GM23338 (cell line): ENCODE measurements at regions not wholly inside any gene's neighbourhood (a gene's known extent, or its start where the extent isn't known, plus 50 kb on each side); places are given as distances from the start of the nearest gene placed in this dataset.

Source experiments
- ATAC-seq: fragments of 200-7000 bp; cut with Tn5 transposase; 3 replicates; pipeline ENCODE4 v1.9.1; 2020
- DNase-seq: peaks from one replicate; pipeline ENCODE4 v3.0.0-alpha.2; 2015; ENCODE audit warnings: low spot score
- H2AFZ ChIP-seq: fragments of 200-600 bp; sonication (generic); 2 replicates; pipeline ENCODE4 v1.8.0; 2016; ENCODE audit warnings: antibody characterized with exemption, mild to moderate bottlenecking, moderate library complexity
- H3F3A ChIP-seq: fragments of 200-600 bp; sonication (generic); replicated peaks from 2 replicates; pipeline ENCODE4 v1.8.0; 2017; ENCODE audit warnings: antibody characterized with exemption, mixed run types, low read depth
- H3K27ac ChIP-seq: fragments of 200-600 bp; sonication (generic); 2 replicates; pipeline ENCODE4 v1.6.1; 2016; ENCODE audit warnings: low read depth
- H3K27me3 ChIP-seq: fragments of 200-600 bp; sonication (generic); 2 replicates; pipeline ENCODE4 v1.8.0; 2016; ENCODE audit warnings: mild to moderate bottlenecking, mixed run types, moderate library complexity; ENCODE audit not compliant: insufficient read depth
- H3K36me3 ChIP-seq: fragments of 200-600 bp; sonication (generic); 2 replicates; pipeline ENCODE4 v1.8.0; 2016; ENCODE audit warnings: mild to moderate bottlenecking; ENCODE audit not compliant: insufficient read depth
- H3K4me1 ChIP-seq: fragments of 200-600 bp; sonication (generic); 2 replicates; pipeline ENCODE4 v1.8.0; 2016; ENCODE audit warnings: mild to moderate bottlenecking, moderate library complexity; ENCODE audit not compliant: insufficient read depth
- H3K4me2 ChIP-seq: fragments of 200-600 bp; sonication (generic); 2 replicates; pipeline ENCODE4 v1.7.1; 2017; ENCODE audit warnings: mixed run types
- H3K4me3 ChIP-seq: fragments of 200-600 bp; sonication (generic); 2 replicates; pipeline ENCODE4 v1.6.1; 2016; ENCODE audit warnings: mixed run types
- H3K79me2 ChIP-seq: fragments of 200-600 bp; sonication (generic); replicated peaks from 2 replicates; pipeline ENCODE4 v1.8.0; 2017; ENCODE audit warnings: mild to moderate bottlenecking; ENCODE audit not compliant: insufficient read depth
- H3K9me2 ChIP-seq: fragments of 200-600 bp; sonication (generic); 2 replicates; pipeline ENCODE4 v1.8.0; 2017; ENCODE audit not compliant: insufficient read depth
- H4K20me1 ChIP-seq: fragments of 200-600 bp; sonication (generic); replicated peaks from 2 replicates; pipeline ENCODE4 v1.8.0; 2017; ENCODE audit warnings: mild to moderate bottlenecking; ENCODE audit not compliant: insufficient read depth
- H3K27ac Mint-ChIP-seq: 2 replicates; pipeline ENCODE4 v1.8.0; 2020; ENCODE audit warnings: inconsistent platforms, mild to moderate bottlenecking, moderate library complexity, mixed read lengths
- H3K27me3 Mint-ChIP-seq: 3 replicates; pipeline ENCODE4 v1.8.0; 2022; ENCODE audit warnings: low read depth, mild to moderate bottlenecking, moderate library complexity, mixed read lengths, inconsistent platforms; ENCODE audit not compliant: insufficient read depth, poor library complexity
- H3K36me3 Mint-ChIP-seq: 3 replicates; pipeline ENCODE4 v1.8.0; 2021; ENCODE audit warnings: low read depth, mild to moderate bottlenecking, inconsistent platforms, moderate library complexity, mixed read lengths
- H3K4me1 Mint-ChIP-seq: 3 replicates; pipeline ENCODE4 v1.8.0; 2020; ENCODE audit warnings: mild to moderate bottlenecking, inconsistent platforms, mixed read lengths
- H3K4me3 Mint-ChIP-seq: 3 replicates; pipeline ENCODE4 v1.8.0; 2021; ENCODE audit warnings: moderate library complexity, mild to moderate bottlenecking, inconsistent platforms, mixed read lengths
- H3K9me3 Mint-ChIP-seq: 3 replicates; pipeline ENCODE4 v1.8.0; 2020; ENCODE audit warnings: moderate library complexity, mild to moderate bottlenecking, inconsistent platforms, mixed read lengths
- CREB1 ChIP-seq: fragments of 250-450 bp; sonication (Bioruptor Pico); IDR thresholded peaks from 2 replicates; pipeline ENCODE4 v1.5.0; 2020; ENCODE audit warnings: low read depth, mild to moderate bottlenecking, moderate library complexity
- CTCF ChIP-seq, 2 experiments: fragments of 200-600 bp in 1 of 2; sonication (generic) in 1 of 2; conservative IDR thresholded peaks; 2 replicates each; pipeline versions ENCODE4 v1.5.1 to v1.6.1; 2016 to 2017; ENCODE audit warnings: antibody characterized with exemption in 2 of 2, low read depth in 2 of 2, mild to moderate bottlenecking in 2 of 2, moderate library complexity in 1 of 2
- ETS1 ChIP-seq: IDR thresholded peaks from 2 replicates; pipeline ENCODE4 v1.6.1; 2016; ENCODE audit warnings: antibody characterized with exemption
- EZH2 ChIP-seq: fragments of 200-600 bp; sonication (generic); IDR thresholded peaks from one replicate; pipeline ENCODE4 v1.8.0; 2017; ENCODE audit warnings: antibody characterized with exemption, mild to moderate bottlenecking, low read depth; ENCODE audit not compliant: unreplicated experiment
- EZH2phosphoT487 ChIP-seq: fragments of 200-600 bp; sonication (generic); IDR thresholded peaks from one replicate; pipeline ENCODE4 v1.8.1; 2018; ENCODE audit warnings: antibody characterized with exemption; ENCODE audit not compliant: unreplicated experiment
- JUNB ChIP-seq: IDR thresholded peaks from one replicate; pipeline ENCODE4 v1.6.1; 2016; ENCODE audit warnings: antibody characterized with exemption; ENCODE audit not compliant: unreplicated experiment
- NANOG ChIP-seq: IDR thresholded peaks from 2 replicates; pipeline ENCODE4 v1.6.1; 2016; ENCODE audit warnings: antibody characterized with exemption, borderline replicate concordance
- POLR2AphosphoS5 ChIP-seq: IDR thresholded peaks from 2 replicates; pipeline ENCODE4 v1.6.1; 2016; ENCODE audit warnings: antibody characterized with exemption, low read depth
- REST ChIP-seq: IDR thresholded peaks from one replicate; pipeline ENCODE4 v1.6.1; 2018; ENCODE audit warnings: antibody characterized with exemption; ENCODE audit not compliant: unreplicated experiment
- STAT1 ChIP-seq: IDR thresholded peaks from one replicate; pipeline ENCODE4 v1.6.1; 2016; ENCODE audit warnings: antibody characterized with exemption; ENCODE audit not compliant: unreplicated experiment
- ZNF114 ChIP-seq: fragments of 250-450 bp; sonication (Bioruptor Pico); IDR thresholded peaks from 2 replicates; pipeline ENCODE4 v1.5.0; 2020; ENCODE audit warnings: mild to moderate bottlenecking, moderate library complexity
- ZNF331 ChIP-seq: fragments of 250-450 bp; sonication (Bioruptor Pico); IDR thresholded peaks from 2 replicates; pipeline ENCODE4 v1.5.0; 2020; ENCODE audit warnings: low read depth, mild to moderate bottlenecking, moderate library complexity
- ZNF462 ChIP-seq: fragments of 250-450 bp; sonication (Bioruptor Pico); IDR thresholded peaks from 2 replicates; pipeline ENCODE4 v1.5.0; 2020; ENCODE audit warnings: mild to moderate bottlenecking, moderate library complexity

- no peaks in the 10 kb centered on the region for H3K27me3 ChIP-seq
- DNase-seq (no peak), ATAC-seq (no peak)
- no peaks in the 10 kb centered on the region for H3F3A ChIP-seq
- Mint-ChIP-seq H3K27ac (no peak overlapping the region), H3K4me3 (no peak overlapping the region), H3K27me3 (peaks cover 3% of the 10 kb centered on the region), H3K36me3 (no peaks in the 10 kb centered on the region; the same call in 2 of the 3 replicates), H3K4me1 (peaks cover 5% of the 10 kb centered on the region; the same call in 2 of the 3 replicates), H3K9me3 (no peaks in the 10 kb centered on the region)
- H3K36me3 ChIP-seq: no peaks in the 10 kb centered on the region
- TF ChIP-seq EZH2 (no peak), ZNF331 (CRISPR knock-in tag) (no peak), ZNF462 (CRISPR knock-in tag) (no peak), REST (no peak), CREB1 (CRISPR knock-in tag) (no peak), ZNF114 (CRISPR knock-in tag) (no peak), POLR2AphosphoS5 (no peak), CTCF (conservative IDR thresholded peaks at IDR 0.05; ENCODE audit: low read depth in 2 of 2) (no peak), ETS1 (no peak), JUNB (no peak), STAT1 (no peak), EZH2phosphoT487 (no peak), NANOG (no peak)
- H3K4me3 ChIP-seq: no peak overlapping the region
- H3K4me1 ChIP-seq: no peaks in the 10 kb centered on the region
- H2AFZ ChIP-seq: no peak overlapping the region
- H3K4me2 ChIP-seq: no peak overlapping the region
- H4K20me1 ChIP-seq: no peaks in the 10 kb centered on the region
- no peak overlapping the region for H3K27ac ChIP-seq
- H3K79me2 ChIP-seq: no peaks in the 10 kb centered on the region
- peaks cover 21% of the 10 kb centered on the region for H3K9me2 ChIP-seq
These were observed 530.2 kb downstream of the HTR7 start for GRCh38 chr10:90327611-90328010.
